ENCODE measurements at regions not wholly inside any gene's neighbourhood (a gene's known extent, or its start where the extent isn't known, plus 50 kb on each side); places are given as distances from the start of the nearest gene placed in this dataset.

- TF ChIP-seq CTCF (IDR thresholded peaks at IDR 0.05): no peak
- no peak for TF ChIP-seq POLR2A (IDR thresholded peaks at IDR 0.05)
Measured at GRCh38 chr13:33510350-33510970, 224.9 kb upstream of the STARD13 start.

Data from uterus (tissue), 2 donors.